HepG2 (cell line): ENCODE measurements at regions not wholly inside any gene's neighbourhood (a gene's known extent, or its start where the extent isn't known, plus 50 kb on each side); places are given as distances from the start of the nearest gene placed in this dataset.

ENCODE experiments used
- ATAC-seq: fragments of 200-7000 bp; cut with Tn5 transposase; 3 replicates; pipeline ENCODE4 v1.9.1; 2020; ENCODE audit warnings: mild to moderate bottlenecking, moderate library complexity
- BruUV-seq: library from RNA; stranded (reverse); fragments of 400-500 nt; replicated peaks from 2 replicates; lab custom pipeline; 2021; lab: Mats Ljungman, UMichigan
- CTCF ChIA-PET: fragments of 300-600 bp; formaldehyde crosslinking; extraction: SDS; loops from one replicate; lab custom pipeline; 2021; ENCODE audit warnings: low total read pairs, inconsistent platforms, low intra/inter-chr PET ratio; lab: Yijun Ruan, JAX
- POLR2A ChIA-PET: fragments of 350-600 bp; sonication (Branson Sonifier 250); formaldehyde crosslinking; loops from one replicate; lab custom pipeline; 2020; ENCODE audit warnings: antibody characterized with exemption, inconsistent platforms; lab: Yijun Ruan, JAX
- DNase-seq: peaks from one replicate; pipeline ENCODE4 v3.0.0-alpha.2; 2015; ENCODE audit warnings: low spot score
- FAIRE-seq: peaks from 3 replicates; lab custom pipeline; 2011; peaks lifted over from hg19 to GRCh38; lab: Jason Lieb, UNC
- H2AFZ ChIP-seq: one replicate; pipeline ENCODE4 v1.6.1; 2011; ENCODE audit warnings: low read length, inconsistent platforms
- H3K27ac ChIP-seq: fragments of 300-600 bp; 3 replicates; pipeline ENCODE4 v1.8.0; 2011; ENCODE audit warnings: mixed run types, mild to moderate bottlenecking, mixed read lengths, low read length, inconsistent platforms; ENCODE audit not compliant: insufficient read depth; ENCODE audit errors: extremely low read length
- H3K27me3 ChIP-seq, 2 experiments: fragments of 200-600 bp in 1 of 2; 2 replicates in 1 of 2; 3 replicates in 1 of 2; pipeline versions ENCODE4 v1.6.0 to v1.8.0; 2011; ENCODE audit warnings: low read length in 2 of 2, mild to moderate bottlenecking in 2 of 2, moderate library complexity in 2 of 2, inconsistent platforms in 1 of 2; ENCODE audit not compliant: insufficient read depth in 2 of 2, control insufficient read depth in 1 of 2
- H3K36me3 ChIP-seq, 2 experiments: fragments of 200-600 bp in 1 of 2; replicated peaks in 1 of 2; 2 replicates in 1 of 2; 3 replicates in 1 of 2; pipeline versions ENCODE4 v1.5.1 to v1.8.0; 2011; ENCODE audit warnings: low read length in 2 of 2, inconsistent platforms in 1 of 2; ENCODE audit not compliant: insufficient read depth in 2 of 2, control insufficient read depth in 1 of 2
- H3K4me1 ChIP-seq: 2 replicates; pipeline ENCODE4 v1.5.1; 2012; ENCODE audit warnings: low read length, inconsistent platforms; ENCODE audit not compliant: insufficient read depth
- H3K4me2 ChIP-seq: 2 replicates; pipeline ENCODE4 v1.6.0; 2011; ENCODE audit warnings: low read depth, low read length, inconsistent platforms
- H3K4me3 ChIP-seq, 3 experiments: fragments of 200-600 bp in 1 of 3; sonication (generic), shearing (Covaris generic) in 1 of 3; replicated peaks in 1 of 3; 2 replicates each; pipeline ENCODE4 v1.5.1; 2011 to 2016; ENCODE audit warnings: low read length in 3 of 3, inconsistent platforms in 2 of 3, low read depth in 2 of 3, mild to moderate bottlenecking in 2 of 3, control low read depth in 1 of 3, mixed read lengths in 1 of 3; ENCODE audit not compliant: insufficient read depth in 1 of 3
- H3K79me2 ChIP-seq: one replicate; pipeline ENCODE4 v1.6.1; 2011; ENCODE audit warnings: low read length, inconsistent platforms; ENCODE audit not compliant: insufficient read depth
- H3K9ac ChIP-seq: 2 replicates; pipeline ENCODE4 v1.6.0; 2011; ENCODE audit warnings: mild to moderate bottlenecking, low read depth, low read length, inconsistent platforms; ENCODE audit not compliant: insufficient read depth
- H3K9me3 ChIP-seq: 2 replicates; pipeline ENCODE4 v1.5.1; 2012; ENCODE audit warnings: mild to moderate bottlenecking, low read length
- H4K20me1 ChIP-seq: 2 replicates; pipeline ENCODE4 v1.6.0; 2011; ENCODE audit warnings: inconsistent platforms, mild to moderate bottlenecking, low read length, moderate library complexity; ENCODE audit not compliant: insufficient read depth
- ATF3 ChIP-seq: sonication (generic); formaldehyde crosslinking; IDR thresholded peaks from 2 replicates; pipeline ENCODE4 v1.4.0; 2020; ENCODE audit warnings: missing genetic modification reagents
- ATF4 ChIP-seq, 2 experiments: fragments of 450-650 bp in 1 of 2; sonication (generic) in 1 of 2; formaldehyde crosslinking; IDR thresholded peaks; 2 replicates each; pipeline versions ENCODE4 v1.5.0 to v1.8.0; 2020 to 2022; ENCODE audit warnings: mild to moderate bottlenecking in 1 of 2, missing genetic modification reagents in 1 of 2
- MIER2 ChIP-seq: IDR thresholded peaks from 2 replicates; pipeline ENCODE4 v1.6.1; 2016; ENCODE audit warnings: missing biosample characterization, missing genetic modification reagents
- NFKB2 ChIP-seq: sonication (generic); formaldehyde crosslinking; IDR thresholded peaks from 2 replicates; pipeline ENCODE4 v1.4.0; 2020; ENCODE audit warnings: missing genetic modification reagents, borderline replicate concordance
- PLSCR1 ChIP-seq: sonication (generic); formaldehyde crosslinking; IDR thresholded peaks from 2 replicates; pipeline ENCODE4 v1.5.0; 2020; ENCODE audit warnings: missing genetic modification reagents, mild to moderate bottlenecking, borderline replicate concordance
- SP140L ChIP-seq: sonication (generic); formaldehyde crosslinking; IDR thresholded peaks from 2 replicates; pipeline ENCODE4 v1.4.0; 2020; ENCODE audit warnings: missing genetic modification reagents, borderline replicate concordance
- STAT5B ChIP-seq: sonication (generic); formaldehyde crosslinking; IDR thresholded peaks from 2 replicates; pipeline ENCODE4 v1.4.0; 2020; ENCODE audit warnings: missing genetic modification reagents
- TBL1XR1 ChIP-seq: fragments of 150-350 bp; IDR thresholded peaks from 2 replicates; pipeline ENCODE4 v1.6.1; 2014; ENCODE audit warnings: borderline replicate concordance, low read length; ENCODE audit not compliant: partially characterized antibody
- THRA ChIP-seq: sonication (generic); formaldehyde crosslinking; IDR thresholded peaks from 2 replicates; pipeline ENCODE4 v1.4.0; 2020; ENCODE audit warnings: missing genetic modification reagents, borderline replicate concordance
- ZNF318 ChIP-seq: sonication (generic); formaldehyde crosslinking; IDR thresholded peaks from 2 replicates; pipeline ENCODE4 v1.4.0; 2020; ENCODE audit warnings: mild to moderate bottlenecking, missing genetic modification reagents
- ZNF530 ChIP-seq: sonication (generic); formaldehyde crosslinking; IDR thresholded peaks from 2 replicates; pipeline ENCODE4 v1.5.0; 2020; ENCODE audit warnings: low read depth, mild to moderate bottlenecking, missing genetic modification reagents
- ZNF788 ChIP-seq: sonication (generic); formaldehyde crosslinking; IDR thresholded peaks from 2 replicates; pipeline ENCODE4 v1.5.0; 2020; ENCODE audit warnings: mild to moderate bottlenecking, missing genetic modification reagents, borderline replicate concordance
- WGBS: methylation state at CpG from one replicate; pipeline ENCODE4 v1.1.6; 2017; ENCODE audit warnings: low lambda C conversion rate; 5-methylcytosine and 5-hydroxymethylcytosine counted together
- in situ Hi-C: cut with HindIII; loops from 2 replicates; pipeline ENCODE4 v1.10.0; 2017; ENCODE audit warnings: low pct_unique_long_range_greater_than_20kb; ENCODE audit not compliant: extremely low pct_ligation_motif_present
- intact Hi-C: fragments of 100-400 bp; cut with micrococcal nuclease; formaldehyde crosslinking; loops from one replicate; pipeline ENCODE4 v1.10.0; 2022; ENCODE audit not compliant: unreplicated experiment

- TF ChIP-seq THRA (CRISPR knock-in tag), result no peak
- TF ChIP-seq MIER2, result no peak
- TF ChIP-seq NFKB2 (CRISPR knock-in tag), result no peak
- TF ChIP-seq, all 625 proteins: peak for 0
These were observed 772.9 kb downstream of the SORCS3 start (continued) for GRCh38 chr10:105413997-105414396.

- H3K36me3 ChIP-seq, result no peaks in the 10 kb centered on the region
- H4K20me1 ChIP-seq, result no peaks in the 10 kb centered on the region
- no peaks in the 10 kb centered on the region for H3K79me2 ChIP-seq
- no TSS peak for BruUV-seq
- no peak for FAIRE-seq
- no peaks in the 10 kb centered on the region for H3K27me3 ChIP-seq
- CTCF ChIA-PET, result no interaction called here
- intact Hi-C loops (no loop called here), in situ Hi-C loops (no loop called here)
- no peaks in the 10 kb centered on the region for H3K4me1 ChIP-seq
- 0% methylated on average over 1 of the region's 1 CpG for WGBS
- H2AFZ ChIP-seq, result no peak overlapping the region
- H3K9ac ChIP-seq, result no peak overlapping the region
- no peak overlapping the region for H3K4me3 ChIP-seq
- ATAC-seq, result no peak
- no peak for DNase-seq
- no peak overlapping the region for H3K4me2 ChIP-seq
- peaks cover 91% of the 10 kb centered on the region for H3K9me3 ChIP-seq
- H3K27ac ChIP-seq, result no peak overlapping the region
- POLR2A ChIA-PET, result no interaction called here
- TF ChIP-seq ZNF318 (CRISPR knock-in tag) (no peak), ATF4 (CRISPR knock-in tag; IDR thresholded peaks at IDR 0.05) (no peak), PLSCR1 (CRISPR knock-in tag) (no peak), ZNF530 (CRISPR knock-in tag) (no peak), STAT5B (CRISPR knock-in tag) (no peak), ZNF788 (CRISPR knock-in tag) (no peak), SP140L (CRISPR knock-in tag) (no peak), TBL1XR1 (no peak), ATF3 (CRISPR knock-in tag) (no peak)
These were observed 768.3 kb downstream of the SORCS3 start for GRCh38 chr10:105409370-105409769.
